OCI-LY7 (cell line): ENCODE measurements at regions not wholly inside any gene's neighbourhood (a gene's known extent, or its start where the extent isn't known, plus 50 kb on each side); places are given as distances from the start of the nearest gene placed in this dataset.
"Not testable (repeated sequence)": the region's sequence is repeated elsewhere in the genome, so short reads cannot be mapped to it uniquely, and the experiment has no call there.

Experiments used
- BruUV-seq: library from RNA; stranded (reverse); fragments of 400-500 nt; replicated peaks from 2 replicates; lab custom pipeline; 2021; lab: Mats Ljungman, UMichigan
- CTCF ChIA-PET: fragments of 300-600 bp; sonication (Branson Sonifier 250); formaldehyde crosslinking; loops from one replicate; lab custom pipeline; 2022; ENCODE audit warnings: antibody characterized with exemption; ENCODE audit not compliant: unreplicated experiment; lab: Charles Lee
- POLR2A ChIA-PET: fragments of 300-600 bp; sonication (Branson Sonifier 250); formaldehyde crosslinking; loops from one replicate; lab custom pipeline; 2022; ENCODE audit warnings: antibody characterized with exemption; lab: Charles Lee
- DNase-seq: peaks from one replicate; pipeline ENCODE4 v3.0.0-alpha.2; 2015; ENCODE audit warnings: low spot score
- H2AFZ ChIP-seq: fragments of 200-600 bp; sonication (generic), shearing (Covaris generic); 2 replicates; pipeline ENCODE4 v1.6.1; 2014; ENCODE audit warnings: mild to moderate bottlenecking, antibody characterized with exemption, low read length, moderate library complexity
- H3K27ac ChIP-seq: fragments of 200-600 bp; sonication (generic); 2 replicates; pipeline ENCODE4 v1.5.1; 2014; ENCODE audit warnings: mixed run types, low read depth, mild to moderate bottlenecking, moderate library complexity, low read length, inconsistent platforms; ENCODE audit not compliant: poor library complexity, severe bottlenecking
- H3K36me3 ChIP-seq: fragments of 200-600 bp; sonication (generic); 2 replicates; pipeline ENCODE4 v1.6.1; 2014; ENCODE audit warnings: mild to moderate bottlenecking, antibody characterized with exemption, low read length, moderate library complexity, mixed read lengths; ENCODE audit not compliant: insufficient read depth
- H3K4me1 ChIP-seq: fragments of 200-600 bp; sonication (generic); 2 replicates; pipeline ENCODE4 v1.5.1; 2014; ENCODE audit warnings: mild to moderate bottlenecking, low read length; ENCODE audit not compliant: insufficient read depth, poor library complexity, severe bottlenecking
- H3K4me2 ChIP-seq: fragments of 200-600 bp; sonication (generic); 2 replicates; pipeline ENCODE4 v1.6.1; 2014; ENCODE audit warnings: mild to moderate bottlenecking, low read length
- H3K4me3 ChIP-seq: fragments of 200-600 bp; sonication (generic); 2 replicates; pipeline ENCODE4 v1.5.1; 2014; ENCODE audit warnings: mild to moderate bottlenecking, low read depth, low read length; ENCODE audit not compliant: poor library complexity, severe bottlenecking
- H3K79me2 ChIP-seq: fragments of 200-600 bp; sonication (generic); 2 replicates; pipeline ENCODE4 v1.6.1; 2016; ENCODE audit warnings: low read depth, mild to moderate bottlenecking, low read length, moderate library complexity, mixed read lengths; ENCODE audit not compliant: insufficient read depth
- H3K9me2 ChIP-seq: fragments of 200-600 bp; sonication (generic); 2 replicates; pipeline ENCODE4 v1.6.1; 2016; ENCODE audit warnings: mild to moderate bottlenecking, low read length, mixed read lengths; ENCODE audit not compliant: insufficient read depth
- H3K9me3 ChIP-seq: fragments of 200-600 bp; sonication (generic); 2 replicates; pipeline ENCODE4 v1.6.1; 2014; ENCODE audit warnings: mild to moderate bottlenecking, mixed run types, low read length, mixed read lengths
- H4K20me1 ChIP-seq: fragments of 200-600 bp; sonication (generic); 2 replicates; pipeline ENCODE4 v1.6.1; 2014; ENCODE audit warnings: mild to moderate bottlenecking, antibody characterized with exemption, low read length, moderate library complexity, mixed read lengths; ENCODE audit not compliant: insufficient read depth
- CTCF ChIP-seq: fragments of 200-600 bp; sonication (generic); conservative IDR thresholded peaks from 2 replicates; pipeline ENCODE4 v1.5.1; 2014; ENCODE audit warnings: mild to moderate bottlenecking, antibody characterized with exemption, low read length, moderate library complexity, mixed read lengths
- EZH2phosphoT487 ChIP-seq: fragments of 200-600 bp; sonication (generic); IDR thresholded peaks from 2 replicates; pipeline ENCODE4 v1.6.1; 2018; ENCODE audit warnings: low read depth, borderline replicate concordance, mild to moderate bottlenecking, mixed run types, antibody characterized with exemption, low read length, moderate library complexity, mixed read lengths
- intact Hi-C: fragments of 100-400 bp; cut with micrococcal nuclease; formaldehyde crosslinking; loops from one replicate; pipeline ENCODE4 v1.10.0; 2022; ENCODE audit not compliant: unreplicated experiment

- ChIA-PET POLR2A (interaction anchor here (0.9 to 2.8 kb wide), 6 partner anchors 37 to 328 kb away, joined by 3 to 22 read pairs (median 6); no protein-coding TSS in a partner anchor), CTCF (no interaction called here)
- peak; percentile 54 for DNase-seq
- no peaks in the 10 kb centered on the region for H3K9me3 ChIP-seq
- BruUV-seq, result no TSS peak
- H3K4me1 ChIP-seq, result peaks cover 45% of the 10 kb centered on the region
- H3K4me2 ChIP-seq, result peak overlapping the region; percentile 69
- H2AFZ ChIP-seq, result no peak overlapping the region
- peak overlapping the region; percentile 85 for H3K4me3 ChIP-seq
- H3K36me3 ChIP-seq, result peaks cover 90% of the 10 kb centered on the region
- TF ChIP-seq CTCF, result no peak
- TF ChIP-seq EZH2phosphoT487, result no peak
- H3K9me2 ChIP-seq, result no peaks in the 10 kb centered on the region
- H3K79me2 ChIP-seq, result peaks cover 49% of the 10 kb centered on the region
- H3K27ac ChIP-seq, result peak overlapping the region; percentile 96
- intact Hi-C loops, result no loop called here
- H4K20me1 ChIP-seq, result peaks cover 8% of the 10 kb centered on the region; the same call in 1 of the 2 replicates
Measured at GRCh38 chr14:105857826-105858675, 331.7 kb downstream of the TMEM121 start.

- ChIA-PET POLR2A (interaction anchor here (0.9 to 1.3 kb wide), 3 partner anchors 38 to 41 kb away, joined by 3 to 6 read pairs (median 3); no protein-coding TSS in a partner anchor), CTCF (no interaction called here)
- intact Hi-C loops, result no loop called here
- Histone ChIP-seq H3K4me3 (peak overlapping the region; percentile 85), H3K36me3 (peaks cover 90% of the 10 kb centered on the region), H4K20me1 (peaks cover 8% of the 10 kb centered on the region; the same call in 1 of the 2 replicates), H3K27ac (peak overlapping the region; percentile 96), H3K4me1 (peaks cover 39% of the 10 kb centered on the region), H3K79me2 (peaks cover 55% of the 10 kb centered on the region), H3K4me2 (peak overlapping the region; percentile 69), H3K9me3 (no peaks in the 10 kb centered on the region), H3K9me2 (no peaks in the 10 kb centered on the region), H2AFZ (no peak overlapping the region)
- BruUV-seq, result no TSS peak
- peak; percentile 35 for DNase-seq
- TF ChIP-seq CTCF (no peak), EZH2phosphoT487 (no peak)
Measured at GRCh38 chr14:105858676-105859025, 332.3 kb downstream of the TMEM121 start.

- peaks cover 58% of the 10 kb centered on the region for H3K79me2 ChIP-seq
- H3K9me2 ChIP-seq, intact Hi-C loops, BruUV-seq, CTCF ChIA-PET, H3K4me2 ChIP-seq, H4K20me1 ChIP-seq, H2AFZ ChIP-seq, H3K9me3 ChIP-seq, DNase-seq: not testable (repeated sequence)
- H3K27ac ChIP-seq, result peak overlapping the region; percentile 96
- peaks cover 88% of the 10 kb centered on the region for H3K36me3 ChIP-seq
- POLR2A ChIA-PET, result interaction anchor here (1.3 kb wide), 1 partner anchor 41 kb away, joined by 6 read pairs; no protein-coding TSS in a partner anchor
- peak overlapping the region; percentile 85 for H3K4me3 ChIP-seq
- H3K4me1 ChIP-seq, result peaks cover 33% of the 10 kb centered on the region
Measured at GRCh38 chr14:105859073-105859716, 332.8 kb downstream of the TMEM121 start.
